ENCODE measurements at regions not wholly inside any gene's neighbourhood (a gene's known extent, or its start where the extent isn't known, plus 50 kb on each side); places are given as distances from the start of the nearest gene placed in this dataset.
"Not testable (repeated sequence)": the region's sequence is repeated elsewhere in the genome, so short reads cannot be mapped to it uniquely, and the experiment has no call there.

DNA sequence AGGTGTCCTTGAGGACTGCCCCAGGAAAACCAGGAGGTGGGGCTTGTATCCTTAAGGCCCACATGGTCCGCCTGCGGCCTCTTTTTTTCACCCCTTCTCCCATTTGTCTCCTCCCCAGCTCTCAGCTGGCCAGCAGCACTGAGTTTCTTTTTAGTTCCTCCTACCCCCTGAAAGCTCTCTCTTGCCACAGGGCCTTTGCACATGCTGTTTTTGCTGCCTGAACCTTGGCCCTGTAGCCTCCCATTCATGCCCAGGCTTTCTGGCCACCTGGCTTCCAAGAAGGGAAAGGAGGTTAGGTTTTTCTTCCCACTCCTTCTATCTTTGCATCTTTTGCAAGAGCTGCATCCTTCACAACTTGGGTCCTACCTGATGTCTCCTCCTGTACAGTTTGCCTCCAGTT lies 358.1 kb downstream of the VRK1 start:
- no peak for DNase-seq

DNA sequence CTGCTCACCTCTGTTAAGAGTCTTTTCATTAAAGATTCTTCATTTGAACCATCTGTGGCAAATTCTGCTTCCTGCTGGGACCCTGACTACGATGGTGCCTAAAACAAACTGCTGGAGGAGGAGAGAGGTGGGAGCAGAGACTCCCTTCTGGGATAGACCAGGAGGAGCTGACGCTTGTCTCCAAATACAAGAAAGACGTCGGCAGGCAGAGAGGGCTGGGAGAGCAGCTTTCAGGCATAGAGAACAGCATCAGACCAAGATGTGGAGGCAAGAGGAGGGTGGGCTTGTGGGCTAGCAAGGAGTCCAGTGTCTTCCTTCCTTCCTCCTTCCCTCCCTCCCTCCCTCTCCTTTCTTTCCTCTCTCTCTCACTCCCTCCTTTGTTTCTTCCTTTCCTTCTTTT lies 358.6 kb downstream of the VRK1 start:
- no peak for DNase-seq

DNA sequence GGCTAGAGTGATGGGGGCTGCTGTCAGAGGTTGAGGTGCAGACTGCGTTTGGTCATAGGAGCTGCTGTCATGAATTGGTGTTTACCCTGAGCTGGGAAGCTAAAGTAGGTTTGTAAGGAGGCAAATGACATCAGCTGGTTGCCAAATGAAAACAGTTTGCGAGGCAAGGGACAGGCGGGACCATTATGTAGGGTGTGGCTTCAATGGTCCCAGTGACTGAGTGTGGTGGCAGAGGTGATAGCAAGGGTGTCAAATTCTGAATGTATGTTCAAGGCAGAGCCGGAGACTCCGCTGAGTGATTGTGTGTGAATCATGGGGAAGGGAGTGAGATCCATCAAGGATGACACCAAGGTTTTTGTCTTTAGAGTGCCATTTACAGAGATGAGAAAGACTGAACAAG lies 359.5 kb downstream of the VRK1 start:
- DNase-seq: no peak

DNA sequence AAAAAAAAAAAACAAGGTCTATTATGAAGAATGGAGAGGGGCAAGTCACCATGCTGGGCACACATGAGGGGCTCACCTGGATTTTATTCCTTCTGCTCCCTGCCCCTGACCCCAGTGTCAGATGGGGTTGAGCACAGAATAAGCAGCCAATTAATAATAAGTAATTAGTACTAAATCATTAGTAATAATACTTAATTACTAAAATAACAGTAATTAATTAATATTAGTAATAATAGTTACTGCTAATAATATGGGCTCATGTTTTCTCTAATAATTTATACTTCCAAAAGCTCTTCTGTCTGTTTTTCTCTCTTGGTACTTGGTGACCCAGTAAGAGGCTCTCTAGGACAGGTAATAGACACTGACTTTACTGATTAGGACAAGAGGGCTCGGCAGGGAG lies 360.9 kb downstream of the VRK1 start:
- DNase-seq: no peak

DNA sequence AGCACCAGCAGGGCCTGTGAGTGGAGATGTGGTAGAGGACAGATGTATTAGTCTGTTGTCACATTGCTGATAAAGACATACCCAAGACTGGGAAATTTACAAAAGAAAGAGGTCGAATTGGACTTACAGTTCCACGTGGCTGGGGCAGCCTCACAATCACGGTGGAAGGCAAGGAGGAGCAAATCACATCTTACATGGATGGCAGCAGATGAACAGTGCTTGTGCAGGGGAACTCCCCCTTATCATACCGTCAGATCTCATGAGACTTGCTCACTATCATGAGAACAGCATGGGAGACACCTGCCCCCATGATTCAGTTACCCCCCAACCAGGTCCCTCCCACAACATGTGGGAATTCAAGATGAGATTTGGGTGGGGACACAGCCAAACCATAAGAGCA lies 361.9 kb downstream of the VRK1 start:
- DNase-seq: no peak

DNA sequence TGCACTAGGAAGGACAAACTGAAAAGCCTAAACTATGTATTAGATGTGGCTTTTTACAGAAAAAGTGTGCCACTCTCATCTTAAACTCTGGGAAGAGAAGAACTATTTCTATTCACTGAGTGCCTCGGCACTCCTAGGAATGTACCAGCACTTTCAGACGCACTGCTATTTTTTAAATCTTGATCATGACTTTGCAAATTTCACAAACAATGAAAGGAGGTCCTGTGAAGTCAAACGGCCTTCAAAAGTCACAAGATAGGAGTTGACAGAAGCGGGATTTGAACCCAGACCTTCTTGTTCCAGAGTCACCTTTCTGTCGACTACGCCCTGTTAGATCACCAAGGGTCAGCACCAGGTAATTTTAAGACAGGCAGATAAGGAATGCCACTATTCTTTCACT lies 365.4 kb downstream of the VRK1 start:
- DNase-seq: no peak

DNA sequence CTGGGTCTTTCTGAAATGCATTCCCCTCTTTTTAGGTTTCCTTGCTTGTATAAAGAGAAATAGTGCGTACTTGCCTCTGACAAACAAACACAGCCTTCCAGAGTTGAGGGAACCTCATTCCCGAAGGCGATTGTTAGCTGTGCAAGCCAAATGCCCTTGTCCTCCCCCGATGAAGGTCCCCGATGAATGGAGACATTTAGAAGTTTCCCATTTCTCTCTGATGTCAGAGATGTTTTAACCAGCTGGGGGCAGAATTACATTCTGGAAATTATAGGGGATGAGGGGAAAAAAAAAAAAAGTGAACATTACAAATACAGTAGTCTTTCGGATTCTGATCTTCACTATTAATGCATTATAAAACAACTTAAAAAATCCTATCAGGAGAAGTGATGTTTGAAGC lies 366.8 kb downstream of the VRK1 start:
- no peak for DNase-seq

DNA sequence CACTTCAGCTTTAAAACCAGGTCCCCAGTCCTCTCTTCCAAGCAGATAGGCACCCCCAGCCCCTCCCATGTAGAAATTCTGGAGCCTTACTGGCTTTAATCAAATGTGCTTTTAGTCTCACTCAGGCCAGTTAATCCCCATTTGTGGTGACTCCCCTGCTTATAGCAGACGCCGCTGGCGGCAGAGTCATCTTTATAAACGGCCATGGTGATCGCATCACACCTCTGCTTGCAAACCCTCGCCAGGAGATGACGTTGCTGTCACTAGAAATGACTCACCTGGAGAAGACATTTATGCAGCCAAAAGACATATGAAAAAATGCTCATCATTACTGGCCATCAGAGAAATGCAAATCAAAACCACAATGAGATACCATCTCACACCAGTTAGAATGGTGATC lies 369.3 kb downstream of the VRK1 start:
- DNase-seq: no peak

DNA sequence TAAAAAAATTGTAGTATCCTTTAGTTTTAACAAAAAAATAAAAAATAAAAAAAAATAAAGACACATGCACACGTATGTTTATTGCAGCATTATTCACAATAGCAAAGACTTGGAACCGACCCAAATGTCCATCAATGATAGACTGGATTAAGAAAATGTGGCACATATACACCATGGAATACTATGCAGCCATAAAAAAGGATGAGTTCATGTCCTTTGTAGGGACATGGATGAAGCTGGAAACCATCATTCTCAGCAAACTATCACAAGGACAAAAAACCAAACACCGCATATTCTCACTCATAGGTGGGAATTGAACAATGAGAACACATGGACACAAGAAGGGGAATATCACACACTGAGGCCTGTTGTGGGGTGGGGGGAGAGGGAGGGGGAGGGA lies 370.4 kb downstream of the VRK1 start:
- not testable (repeated sequence) for DNase-seq

DNA sequence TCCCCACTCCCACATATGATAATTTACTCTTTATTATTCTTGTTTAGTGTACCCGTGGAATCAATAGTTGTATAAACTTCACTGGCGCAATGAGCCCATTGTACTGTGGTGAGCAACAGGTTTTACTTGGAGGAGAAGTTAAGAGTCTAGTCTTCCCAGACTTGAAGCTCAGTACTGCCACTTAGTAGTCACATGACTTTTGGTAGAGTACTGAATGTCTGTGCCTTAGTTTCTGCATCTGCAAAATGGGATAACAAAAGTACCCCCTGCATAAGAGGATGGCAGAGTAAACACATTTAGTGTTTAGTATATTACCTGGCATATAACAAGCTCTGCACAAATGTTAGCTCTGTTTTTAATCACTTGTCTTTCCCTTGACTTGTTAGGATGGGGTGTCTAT lies 375.5 kb downstream of the VRK1 start:
- no peak for DNase-seq

DNA sequence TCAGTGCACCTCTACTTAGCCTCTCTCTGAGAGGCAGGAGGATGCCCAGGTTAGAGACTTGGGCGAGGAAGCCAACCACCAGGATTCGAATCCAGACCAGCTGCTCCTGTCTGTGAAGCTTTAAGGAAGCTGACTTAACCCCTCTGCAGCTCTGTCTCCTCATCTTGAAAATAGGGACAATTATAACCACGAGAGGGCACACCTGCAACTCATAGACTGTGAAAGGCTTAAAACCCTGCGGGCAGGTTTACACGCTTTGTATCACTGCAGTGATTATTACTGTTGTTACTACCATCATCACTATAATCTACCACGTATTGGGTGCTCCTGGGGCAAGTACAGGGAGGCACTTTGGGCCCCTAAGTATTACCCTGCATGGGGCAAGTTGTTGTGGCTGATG lies 379.8 kb downstream of the VRK1 start:
- peak; percentile 26 to 36 for DNase-seq

DNA sequence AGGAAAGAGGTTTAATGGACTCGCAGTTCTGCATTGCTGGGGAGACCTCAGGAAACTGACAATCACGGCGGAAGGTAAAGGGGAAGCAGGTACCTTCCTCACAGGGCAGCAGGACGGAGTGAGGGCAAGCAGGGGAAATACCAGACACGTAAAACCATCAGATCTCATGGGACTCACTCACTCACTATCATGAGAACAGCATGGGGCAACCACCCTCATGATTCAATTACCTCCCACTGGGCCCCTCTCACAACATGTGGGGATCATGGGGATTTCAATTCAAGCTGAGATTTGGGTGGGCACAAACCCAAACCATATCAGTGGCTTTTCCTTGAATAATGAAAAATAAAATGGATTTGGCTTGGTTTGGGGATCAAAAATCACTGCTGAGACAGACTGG lies 380.5 kb downstream of the VRK1 start:
- no peak for DNase-seq

DNA sequence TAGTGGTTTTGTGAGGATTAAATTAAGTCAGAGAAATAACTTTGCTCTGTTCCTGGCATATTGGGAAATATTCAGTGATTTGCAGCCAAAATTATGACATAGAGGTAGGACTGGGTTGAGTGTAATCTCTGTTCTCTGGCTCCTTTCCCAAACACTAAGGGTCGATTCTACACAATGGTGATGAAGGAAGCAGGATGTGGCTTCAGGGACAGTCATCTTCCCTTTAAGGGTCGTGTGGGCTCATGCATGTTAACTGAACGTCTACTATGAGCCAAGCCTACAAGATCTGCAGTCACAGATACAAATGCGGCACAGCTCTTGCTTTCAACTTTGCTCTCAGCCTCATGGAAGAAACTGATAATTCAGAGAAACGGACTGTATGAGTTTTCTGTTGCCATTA lies 381.6 kb downstream of the VRK1 start:
- peak; percentile 25 to 28 for DNase-seq

DNA sequence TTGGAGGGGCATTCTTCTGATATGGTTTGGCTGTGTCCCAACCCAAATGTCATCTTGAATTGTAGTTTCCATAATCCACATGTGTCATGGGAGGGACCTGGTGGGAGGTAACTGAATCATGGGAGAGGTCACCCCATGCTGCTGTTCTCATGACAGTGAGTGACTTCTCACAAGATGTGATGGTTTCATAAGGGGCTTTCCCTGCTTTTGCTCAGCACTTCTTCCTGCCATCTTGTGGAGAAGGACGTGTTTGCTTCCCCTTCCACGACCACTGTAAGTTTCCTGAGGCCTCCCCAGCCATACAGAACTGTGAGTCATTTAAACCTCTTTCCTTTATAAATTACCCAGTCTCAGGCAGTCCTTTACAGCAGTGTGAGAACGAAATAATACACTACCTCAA lies 382.4 kb downstream of the VRK1 start:
- DNase-seq: peak; percentile 34 to 45

DNA sequence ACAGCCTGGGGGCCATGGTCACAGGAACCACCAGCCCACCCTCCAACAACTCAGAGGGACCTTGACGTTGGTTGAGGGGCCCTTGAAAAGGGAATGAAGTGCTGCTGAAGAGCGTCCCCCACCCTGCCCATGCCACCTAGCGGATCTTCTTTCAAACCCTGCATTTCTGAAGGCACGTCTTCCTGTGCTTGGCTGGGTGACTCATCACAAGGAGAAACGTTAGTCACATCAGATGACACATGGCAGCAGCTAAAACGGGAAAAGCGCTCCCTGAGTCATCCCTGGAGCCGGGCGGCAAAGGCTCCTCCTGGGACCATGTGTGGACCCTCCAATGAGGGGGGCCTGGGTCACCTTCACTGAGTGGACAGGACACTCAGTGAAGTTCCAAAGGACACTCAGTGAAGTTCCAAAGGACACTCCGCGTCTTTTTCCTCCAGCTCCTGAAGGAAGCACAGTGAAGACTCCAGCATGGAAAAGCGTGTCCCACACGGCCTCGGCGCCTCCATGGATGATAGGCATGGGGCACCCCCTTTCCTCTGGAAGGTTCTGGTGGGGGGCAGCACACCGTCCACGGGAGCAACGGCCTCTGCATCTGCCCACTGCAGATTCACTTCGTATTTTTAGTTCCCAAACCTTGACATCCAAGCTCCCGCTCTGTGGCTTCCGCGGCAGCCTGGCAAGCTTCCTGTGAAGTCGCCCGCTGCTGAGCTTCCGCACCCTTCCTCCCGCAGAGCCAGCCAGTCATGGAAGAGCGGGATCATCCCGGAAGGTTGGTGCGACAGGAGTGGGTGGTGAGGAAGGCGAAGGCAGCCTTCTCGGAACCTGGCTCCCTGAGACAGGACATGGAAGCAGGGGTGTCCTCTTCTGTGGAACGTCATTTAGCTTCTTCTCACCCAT lies 383.4 kb downstream of the VRK1 start:
- DNase-seq: peak; percentile 34 to 41

DNA sequence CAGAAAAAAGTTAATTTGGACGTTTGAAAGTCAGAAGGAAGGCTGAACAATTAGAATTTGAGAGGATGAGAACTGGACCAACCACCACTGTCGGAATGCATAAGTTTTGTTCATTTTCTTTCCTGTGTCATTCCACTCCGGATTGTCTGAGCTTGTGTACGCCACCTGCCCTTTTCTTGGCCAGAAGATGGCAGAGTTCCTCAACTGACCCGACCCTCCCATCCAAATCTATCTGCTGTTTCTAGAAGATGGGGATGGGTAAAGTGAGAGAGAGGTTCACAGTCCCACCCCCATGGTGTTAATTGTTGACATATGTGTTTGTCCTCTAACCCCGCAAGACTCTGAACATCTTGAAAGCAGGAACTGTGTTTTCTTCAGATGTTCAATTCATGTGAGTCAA lies 388.0 kb downstream of the VRK1 start:
- DNase-seq: no peak

DNA sequence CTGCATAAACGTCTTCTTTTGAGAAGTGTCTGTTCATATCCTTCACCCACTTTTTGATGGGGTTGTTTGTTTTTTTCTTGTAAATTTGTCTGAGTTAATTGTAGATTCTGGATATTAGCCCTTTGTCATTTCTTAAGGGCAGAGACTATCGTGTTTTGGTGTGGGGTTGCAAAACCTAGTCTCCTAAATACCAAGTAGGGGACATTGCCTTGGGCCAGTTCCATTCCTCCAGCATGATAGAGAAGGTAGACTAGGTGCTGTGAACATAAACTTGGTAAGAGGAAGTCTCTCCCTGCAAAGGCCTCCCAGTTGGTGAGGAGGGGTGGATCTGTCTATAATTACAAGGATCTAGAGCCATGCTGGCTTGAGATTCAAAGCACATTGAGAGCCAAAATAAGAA lies 390.7 kb downstream of the VRK1 start:
- DNase-seq: no peak

DNA sequence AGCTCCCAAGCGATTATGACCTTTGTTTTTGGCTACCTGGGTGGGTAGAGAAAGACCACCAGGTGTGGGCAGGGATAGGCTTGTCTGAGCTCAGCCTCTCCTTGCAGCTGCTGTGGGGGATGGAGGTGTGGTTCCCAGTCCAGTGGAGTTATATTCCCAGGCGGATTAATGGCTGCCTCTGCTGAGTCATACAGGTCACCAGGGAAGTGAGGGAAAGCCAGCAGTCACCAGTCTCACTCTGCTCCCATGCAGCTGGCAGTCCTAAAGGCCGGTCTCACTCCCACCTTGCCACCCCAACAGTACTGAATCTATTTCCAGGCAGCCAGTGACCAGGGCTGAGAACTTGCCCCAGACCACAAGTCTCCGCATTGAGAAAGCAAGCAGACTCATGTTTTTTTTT lies 399.2 kb downstream of the VRK1 start:
- no peak for DNase-seq

DNA sequence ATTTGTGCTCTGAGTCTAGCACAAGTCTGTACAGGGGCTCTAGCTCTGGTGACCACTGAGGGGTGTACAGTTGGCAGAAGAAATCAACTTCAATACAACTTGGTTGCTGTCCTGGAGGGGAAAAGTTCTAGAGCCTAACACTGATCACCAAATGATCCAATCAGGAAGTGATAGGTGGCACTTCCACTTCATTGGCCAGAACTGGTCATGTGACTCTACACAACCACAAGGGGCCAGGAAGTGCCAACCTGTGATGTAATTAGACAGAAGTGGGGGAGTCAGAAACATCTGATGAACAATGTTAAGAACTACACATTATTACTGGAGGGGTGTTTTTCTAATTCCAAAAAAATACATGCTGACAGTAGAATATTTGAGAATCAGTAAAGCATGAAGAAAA lies 401.6 kb downstream of the VRK1 start:
- no peak for DNase-seq

DNA sequence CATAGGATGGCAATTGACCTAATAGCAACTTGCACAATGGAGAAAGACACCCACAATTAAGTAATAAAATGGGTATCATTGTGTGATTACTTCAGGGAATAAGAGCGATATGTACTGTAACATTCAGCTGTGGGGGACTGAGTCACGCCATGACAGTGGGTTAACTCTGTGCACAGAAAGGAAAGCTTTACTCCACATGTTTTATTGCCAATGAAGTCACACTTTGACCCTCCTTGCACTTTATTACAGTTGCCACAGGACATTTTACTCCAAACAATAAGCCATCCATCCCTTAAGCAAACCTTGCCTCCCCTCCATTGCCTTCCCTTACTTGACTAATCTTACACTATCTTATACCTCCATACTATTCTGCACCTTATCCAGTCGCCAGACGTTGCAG lies 403.1 kb downstream of the VRK1 start:
- DNase-seq: no peak

DNA sequence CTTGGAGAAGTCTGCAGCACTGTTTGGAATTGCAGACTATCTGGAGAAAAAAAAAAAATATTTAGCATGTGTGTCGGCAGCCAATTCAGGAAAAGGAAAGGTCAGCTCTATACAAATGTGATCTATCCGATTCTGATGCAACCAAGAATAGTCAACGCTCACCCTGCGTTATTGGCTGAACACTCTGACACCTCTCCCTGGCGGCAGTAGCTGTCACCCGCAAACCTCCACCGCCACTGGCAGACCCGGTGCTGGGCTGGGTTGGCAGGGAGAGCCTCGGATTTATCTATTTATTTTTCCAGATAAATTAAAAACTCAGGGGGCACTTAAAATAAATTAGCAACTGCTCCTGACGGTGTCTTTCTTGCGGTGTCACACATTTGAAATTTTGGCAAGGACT lies 409.7 kb downstream of the VRK1 start:
- no peak for DNase-seq

DNA sequence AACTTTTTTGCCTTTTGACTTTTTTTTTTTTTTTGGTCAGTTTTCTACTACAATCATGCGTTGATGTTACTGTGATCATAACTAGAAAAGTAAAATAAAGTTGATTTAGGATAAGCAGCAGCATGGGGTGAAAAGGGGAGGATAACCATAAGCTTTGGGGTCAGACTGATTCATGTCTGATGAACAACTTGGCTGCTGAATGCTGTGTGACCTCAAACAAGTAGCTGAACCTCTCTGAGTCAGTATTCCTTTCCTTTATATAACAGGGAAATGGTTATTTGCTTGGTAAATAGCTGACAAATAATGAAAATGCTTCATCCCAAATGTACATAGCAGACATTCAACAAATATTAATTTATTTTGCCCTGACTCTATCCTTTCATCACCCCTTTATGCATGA lies 413.0 kb downstream of the VRK1 start:
- DNase-seq: no peak

DNA sequence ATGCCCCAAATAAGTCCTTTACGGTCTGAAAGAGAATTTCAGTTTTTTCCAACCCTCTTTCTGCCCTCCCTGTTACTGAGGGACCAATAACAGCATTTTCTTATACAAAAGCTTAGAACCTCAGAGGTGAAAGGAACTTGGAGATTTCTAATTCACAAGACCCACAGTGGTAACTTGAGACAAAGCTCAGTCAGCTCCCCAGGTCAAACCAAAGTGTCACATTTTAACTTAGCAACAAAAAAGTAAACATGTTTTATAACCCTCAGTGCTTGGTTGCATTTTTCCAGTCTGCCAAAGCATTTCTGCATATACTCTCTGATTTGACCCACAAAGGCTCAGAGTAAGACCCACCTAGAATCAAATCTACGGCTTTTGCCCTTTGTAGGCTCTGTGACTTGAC lies 415.2 kb downstream of the VRK1 start:
- no peak for DNase-seq

DNA sequence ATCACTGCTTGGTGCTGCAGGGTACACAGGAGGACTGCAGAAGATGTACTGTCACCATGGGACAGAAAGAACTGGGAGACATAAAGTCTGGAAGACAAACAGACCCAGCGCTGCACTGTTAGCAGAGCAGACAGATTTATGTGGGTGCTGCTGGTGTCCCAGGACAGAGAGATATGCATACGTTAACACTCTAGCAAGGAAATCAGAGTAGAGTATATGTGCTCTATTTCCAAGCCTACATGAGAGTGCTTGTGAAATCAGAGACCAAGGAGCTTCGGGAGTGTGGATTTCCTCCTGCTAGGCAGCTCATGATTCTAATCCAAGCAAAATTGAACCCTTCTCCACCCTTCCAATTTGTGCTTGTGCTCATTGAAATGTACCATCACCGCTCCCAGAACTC lies 416.5 kb downstream of the VRK1 start:
- no peak for DNase-seq

DNA sequence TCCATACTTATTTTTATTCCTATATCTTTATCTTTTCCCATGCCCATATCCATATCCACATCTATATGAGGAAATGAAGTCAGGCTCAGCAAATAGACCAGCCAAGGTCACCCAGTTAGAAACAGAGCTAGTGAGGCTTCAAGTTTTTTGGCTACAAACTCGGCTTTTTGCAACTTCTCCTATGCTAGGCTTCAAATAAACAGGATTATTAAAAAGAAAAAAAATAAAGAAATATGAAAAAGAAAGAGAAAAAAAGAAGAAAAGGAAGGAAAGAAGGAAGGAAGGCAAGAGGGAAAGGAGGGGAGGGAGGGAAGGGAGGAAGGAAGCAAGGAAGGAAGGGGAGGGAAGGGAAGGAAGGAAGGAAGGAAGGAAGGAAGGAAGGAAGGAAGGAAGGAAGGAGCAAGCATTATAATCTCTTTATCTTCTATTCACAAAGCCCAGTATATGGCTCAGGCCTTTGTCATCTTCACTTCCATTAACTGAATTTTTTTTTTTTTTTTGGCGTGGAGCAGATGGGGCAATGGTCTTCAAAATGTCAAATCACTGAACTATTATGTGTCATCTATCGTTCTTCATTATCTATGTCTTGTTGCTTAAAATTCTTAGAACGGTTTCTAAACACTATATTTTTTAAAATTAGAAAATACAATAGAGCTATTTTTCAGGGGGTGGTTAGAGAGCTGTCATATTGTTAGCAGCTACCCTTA lies 418.2 kb downstream of the VRK1 start:
- no peak for DNase-seq

All from activated T-cell treated with anti-CD3 and anti-CD28 coated beads, Interleukin-2, amount 50 U/mL, for 48 hours (primary cell).